ENCODE measurements at regions not wholly inside any gene's neighbourhood (a gene's known extent, or its start where the extent isn't known, plus 50 kb on each side); places are given as distances from the start of the nearest gene placed in this dataset.

GRCh38 chr4:173917255-173917960 is 366.1 kb downstream of the FBXO8 start:
- TF ChIP-seq CTCF (IDR thresholded peaks at IDR 0.05): no peak
- no peak for TF ChIP-seq POLR2A (IDR thresholded peaks at IDR 0.05)
